ENCODE measurements at regions not wholly inside any gene's neighbourhood (a gene's known extent, or its start where the extent isn't known, plus 50 kb on each side); places are given as distances from the start of the nearest gene placed in this dataset.

DNA sequence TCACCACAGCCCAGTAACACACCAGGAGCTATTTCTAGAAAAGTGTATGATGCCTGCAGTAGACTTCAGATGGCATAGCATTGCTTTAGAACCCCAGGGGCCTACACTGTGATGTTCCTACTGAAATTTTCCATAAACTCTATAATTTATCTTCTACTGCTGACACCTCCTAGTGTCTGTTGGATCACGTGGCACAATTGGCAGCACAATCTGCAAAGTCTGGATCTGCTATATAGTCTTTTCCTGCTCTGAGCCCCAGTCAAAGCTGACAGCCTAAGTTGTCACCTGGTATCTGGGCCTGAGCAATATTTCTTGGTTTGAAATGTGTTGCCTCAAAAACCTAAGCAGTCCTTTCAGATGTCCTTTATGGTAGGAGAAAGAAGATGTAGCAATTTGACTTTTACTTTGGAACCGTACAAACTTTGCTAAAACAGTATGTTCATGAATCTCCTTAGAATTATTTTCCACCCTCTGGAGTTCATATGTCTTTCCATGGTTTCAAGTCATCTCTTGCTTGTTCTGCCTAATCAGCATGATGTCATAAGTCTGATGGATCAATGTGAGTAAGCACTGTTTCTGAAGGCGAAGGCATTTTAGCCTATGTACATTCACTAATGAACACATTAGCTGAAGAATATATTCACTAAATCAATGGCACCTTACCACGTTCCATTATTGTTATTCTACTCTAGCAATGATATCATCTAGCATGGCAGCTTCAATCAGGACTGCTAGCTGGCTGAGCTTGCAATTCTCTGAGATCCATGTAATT lies 536.5 kb upstream of the NBEA start:
- Mint-ChIP-seq H3K36me3 (no peaks in the 10 kb centered on the region), H3K27ac (no peak overlapping the region)
- no peak for TF ChIP-seq CTCF (conservative IDR thresholded peaks at IDR 0.05)

DNA sequence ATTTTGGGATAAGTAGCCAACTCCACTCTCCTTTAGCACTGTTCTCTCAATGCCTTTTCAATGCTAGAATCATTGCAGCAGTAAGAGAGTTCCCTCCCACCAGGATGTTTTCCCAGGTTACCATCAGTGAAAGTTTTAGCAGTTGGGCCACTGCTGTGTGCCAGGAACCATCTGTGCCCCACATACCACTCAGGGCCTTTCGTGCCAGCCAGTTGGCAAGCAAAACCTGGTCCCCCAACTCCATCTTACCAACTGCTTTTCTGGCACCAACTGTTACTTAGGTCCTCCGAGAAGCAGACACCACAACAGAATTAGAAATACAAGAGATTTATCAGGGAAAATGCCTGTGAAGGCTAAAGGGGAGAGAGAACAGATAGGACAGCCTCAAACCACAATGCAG lies 533.4 kb upstream of the NBEA start:
- Mint-ChIP-seq H3K27ac (no peak overlapping the region), H3K4me1 (ENCODE audit: unreplicated experiment) (no peaks in the 10 kb centered on the region), H3K27me3 (no peaks in the 10 kb centered on the region), H3K36me3 (no peaks in the 10 kb centered on the region), H3K9me3 (peaks cover 12% of the 10 kb centered on the region), H3K4me3 (no peak overlapping the region)
- DNase-seq (ENCODE audit: extremely low spot score, unreplicated experiment) = no peak
- TF ChIP-seq CTCF (conservative IDR thresholded peaks at IDR 0.05) = no peak

More for the DNA sequence above, 536.5 kb upstream of the NBEA start:
- no peak overlapping the region for H3K4me3 Mint-ChIP-seq
- H3K27me3 Mint-ChIP-seq = no peaks in the 10 kb centered on the region
- no peak for DNase-seq (ENCODE audit: extremely low spot score, unreplicated experiment)
- H3K9me3 Mint-ChIP-seq = peaks cover 6% of the 10 kb centered on the region
- no peaks in the 10 kb centered on the region for H3K4me1 Mint-ChIP-seq (ENCODE audit: unreplicated experiment)

- Mint-ChIP-seq H3K27me3 (no peaks in the 10 kb centered on the region), H3K4me3 (no peak overlapping the region), H3K9me3 (peaks cover 19% of the 10 kb centered on the region), H3K4me1 (ENCODE audit: unreplicated experiment) (no peaks in the 10 kb centered on the region), H3K36me3 (no peaks in the 10 kb centered on the region), H3K27ac (no peak overlapping the region)
- no peak for TF ChIP-seq CTCF (conservative IDR thresholded peaks at IDR 0.05)
- no peak for DNase-seq (ENCODE audit: extremely low spot score, unreplicated experiment)
Measured at GRCh38 chr13:34409496-34410182, 532.4 kb upstream of the NBEA start.

DNA sequence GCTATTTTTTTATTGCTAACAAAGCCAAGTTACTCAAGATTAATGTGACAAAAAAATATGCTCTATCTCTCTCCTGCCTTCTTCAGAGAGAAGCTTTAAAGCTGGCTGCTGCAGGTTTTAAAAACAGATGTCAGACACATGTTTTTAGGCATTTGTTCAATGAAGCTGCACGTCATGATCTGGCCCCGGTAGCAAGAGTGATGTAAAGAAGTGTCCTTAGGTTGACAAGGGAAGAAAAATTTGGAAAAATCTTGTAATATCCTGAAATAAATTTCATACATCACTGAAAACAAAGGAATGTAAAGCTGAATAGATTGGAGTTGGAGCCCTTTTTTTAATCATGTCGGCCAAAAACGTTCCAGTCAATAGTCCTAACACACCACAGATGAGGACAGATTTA lies 531.4 kb upstream of the NBEA start:
- no peak for TF ChIP-seq CTCF (conservative IDR thresholded peaks at IDR 0.05)
- Mint-ChIP-seq H3K36me3 (no peaks in the 10 kb centered on the region), H3K27ac (no peak overlapping the region), H3K4me1 (ENCODE audit: unreplicated experiment) (no peaks in the 10 kb centered on the region), H3K4me3 (no peak overlapping the region), H3K9me3 (peaks cover 19% of the 10 kb centered on the region), H3K27me3 (no peaks in the 10 kb centered on the region)
- DNase-seq (ENCODE audit: extremely low spot score, unreplicated experiment) = no peak

GRCh38 chr13:34411177-34411576 lies 530.9 kb upstream of the NBEA start:
- Mint-ChIP-seq H3K27ac (no peak overlapping the region), H3K4me3 (no peak overlapping the region), H3K4me1 (ENCODE audit: unreplicated experiment) (no peaks in the 10 kb centered on the region), H3K27me3 (no peaks in the 10 kb centered on the region), H3K36me3 (no peaks in the 10 kb centered on the region), H3K9me3 (peaks cover 19% of the 10 kb centered on the region)
- DNase-seq (ENCODE audit: extremely low spot score, unreplicated experiment) = no peak
- TF ChIP-seq CTCF (conservative IDR thresholded peaks at IDR 0.05) = no peak
